IMR-90 (cell line): ENCODE measurements at regions not wholly inside any gene's neighbourhood (a gene's known extent, or its start where the extent isn't known, plus 50 kb on each side); places are given as distances from the start of the nearest gene placed in this dataset.

Experiments used
- ATAC-seq: fragments of 200-7000 bp; cut with Tn5 transposase; 2 replicates; pipeline ENCODE4 v1.9.1; 2020; ENCODE audit warnings: low read depth, mild to moderate bottlenecking, moderate library complexity
- BruUV-seq: library from RNA; stranded (reverse); fragments of 400-500 nt; replicated peaks from 2 replicates; lab custom pipeline; 2021; lab: Mats Ljungman, UMichigan
- CTCF ChIA-PET: fragments of 300-600 bp; formaldehyde crosslinking; extraction: SDS; loops from one replicate; lab custom pipeline; 2021; ENCODE audit warnings: antibody characterized with exemption; lab: Yijun Ruan, JAX
- POLR2A ChIA-PET: fragments of 300-600 bp; sonication (Branson Sonifier 250); formaldehyde crosslinking; loops from one replicate; lab custom pipeline; 2022; ENCODE audit warnings: antibody characterized with exemption; ENCODE audit not compliant: unreplicated experiment; lab: Charles Lee
- DNase-seq: peaks from one replicate; pipeline ENCODE4 v3.0.0; 2013
- H2AFZ ChIP-seq: replicated peaks from 2 replicates; pipeline ENCODE3; 2013; ENCODE audit warnings: low read length, mild to moderate bottlenecking; ENCODE audit not compliant: poor library complexity
- H2AK5ac ChIP-seq: 2 replicates; pipeline ENCODE4 v1.6.1; 2013; ENCODE audit warnings: low read depth, low read length, inconsistent platforms
- H2AK9ac ChIP-seq: replicated peaks from 2 replicates; pipeline ENCODE3; 2013; ENCODE audit warnings: mild to moderate bottlenecking, low read depth, low read length, moderate library complexity; ENCODE audit not compliant: poor library complexity
- H2BK120ac ChIP-seq: 2 replicates; pipeline ENCODE4 v1.6.1; 2013; ENCODE audit warnings: low read depth, low read length, inconsistent platforms
- H2BK15ac ChIP-seq: 3 replicates; pipeline ENCODE4 v1.6.1; 2013; ENCODE audit warnings: low read depth, low read length, inconsistent platforms
- H2BK20ac ChIP-seq: 2 replicates; pipeline ENCODE4 v1.6.1; 2013; ENCODE audit warnings: low read depth, mild to moderate bottlenecking, inconsistent platforms, low read length, moderate library complexity
- H2BK5ac ChIP-seq: 2 replicates; pipeline ENCODE4 v1.6.1; 2013; ENCODE audit warnings: mild to moderate bottlenecking, low read depth, low read length, inconsistent platforms; ENCODE audit not compliant: poor library complexity, severe bottlenecking
- H3K14ac ChIP-seq: replicated peaks from 2 replicates; pipeline ENCODE4 v1.6.1; 2013; ENCODE audit warnings: low read depth, low read length, inconsistent platforms
- H3K18ac ChIP-seq: 2 replicates; pipeline ENCODE4 v1.6.1; 2013; ENCODE audit warnings: low read depth, low read length, control low read depth
- H3K23ac ChIP-seq: 2 replicates; pipeline ENCODE4 v1.6.1; 2013; ENCODE audit warnings: low read depth, low read length, inconsistent platforms
- H3K27ac ChIP-seq: 2 replicates; pipeline ENCODE4 v1.5.1; 2013; ENCODE audit warnings: mild to moderate bottlenecking, control low read depth, low read length; ENCODE audit not compliant: insufficient read depth
- H3K27me3 ChIP-seq: 2 replicates; pipeline ENCODE4 v1.6.1; 2013; ENCODE audit warnings: low read length; ENCODE audit not compliant: control insufficient read depth, insufficient read depth
- H3K36me3 ChIP-seq: 2 replicates; pipeline ENCODE4 v1.6.1; 2013; ENCODE audit warnings: low read length, mixed read lengths; ENCODE audit not compliant: control insufficient read depth, insufficient read depth
- H3K4ac ChIP-seq: 2 replicates; pipeline ENCODE4 v1.6.1; 2013; ENCODE audit warnings: low read depth, low read length, inconsistent platforms
- H3K4me1 ChIP-seq: 2 replicates; pipeline ENCODE4 v1.6.1; 2013; ENCODE audit warnings: low read length, mixed read lengths; ENCODE audit not compliant: control insufficient read depth, insufficient read depth
- H3K4me2 ChIP-seq: 2 replicates; pipeline ENCODE4 v1.6.1; 2013; ENCODE audit warnings: low read depth, mild to moderate bottlenecking, control low read depth, low read length, moderate library complexity
- H3K4me3 ChIP-seq: 2 replicates; pipeline ENCODE4 v1.5.1; 2013; ENCODE audit warnings: low read depth, mild to moderate bottlenecking, control low read depth, low read length, moderate library complexity; ENCODE audit not compliant: insufficient read depth
- H3K56ac ChIP-seq: 2 replicates; pipeline ENCODE4 v1.6.1; 2013; ENCODE audit warnings: low read length, inconsistent platforms; ENCODE audit not compliant: insufficient read depth; ENCODE audit errors: extremely low read depth
- H3K79me1 ChIP-seq, 2 experiments: 2 replicates each; pipeline ENCODE4 v1.6.1; 2013; ENCODE audit warnings: low read length in 2 of 2, inconsistent platforms in 1 of 2, low read depth in 1 of 2
- H3K9ac ChIP-seq: 2 replicates; pipeline ENCODE4 v1.6.1; 2013; ENCODE audit warnings: low read depth, low read length, control low read depth
- H3K9me1 ChIP-seq: 2 replicates; pipeline ENCODE4 v1.6.1; 2013; ENCODE audit warnings: low read length, inconsistent platforms; ENCODE audit not compliant: insufficient read depth
- H3K9me3 ChIP-seq: 2 replicates; pipeline ENCODE4 v1.6.1; 2013; ENCODE audit warnings: low read length; ENCODE audit not compliant: control insufficient read depth, insufficient read depth
- H4K20me1 ChIP-seq: 2 replicates; pipeline ENCODE4 v1.6.1; 2013; ENCODE audit warnings: low read length, inconsistent platforms; ENCODE audit not compliant: insufficient read depth
- H4K5ac ChIP-seq: 2 replicates; pipeline ENCODE4 v1.6.1; 2013; ENCODE audit warnings: mild to moderate bottlenecking, low read depth, low read length, control low read depth
- H4K8ac ChIP-seq, 2 experiments: 2 replicates each; pipeline ENCODE4 v1.6.1; 2013; ENCODE audit warnings: low read depth in 2 of 2, low read length in 2 of 2, control low read depth in 1 of 2, inconsistent platforms in 1 of 2
- H4K91ac ChIP-seq: 2 replicates; pipeline ENCODE4 v1.6.1; 2013; ENCODE audit warnings: low read depth, low read length, inconsistent platforms; ENCODE audit not compliant: insufficient read depth
- CTCF ChIP-seq: conservative IDR thresholded peaks from 2 replicates; pipeline ENCODE4 v1.5.1; 2012; ENCODE audit warnings: mild to moderate bottlenecking, low read depth, low read length, improper control_type of control experiment
- FOS ChIP-seq: fragments of 150-350 bp; IDR thresholded peaks from 2 replicates; pipeline ENCODE4 v1.6.1; 2016; ENCODE audit warnings: low read depth, low read length
- MAZ ChIP-seq: IDR thresholded peaks from 2 replicates; pipeline ENCODE4 v1.6.1; 2012; ENCODE audit warnings: low read depth, mild to moderate bottlenecking, low read length, improper control_type of control experiment, moderate library complexity, borderline replicate concordance
- POLR2A ChIP-seq: IDR thresholded peaks from 2 replicates; pipeline ENCODE4 v1.6.1; 2012; ENCODE audit warnings: mild to moderate bottlenecking, low read depth, low read length
- RAD21 ChIP-seq: IDR thresholded peaks from 2 replicates; pipeline ENCODE4 v1.6.1; 2012; ENCODE audit warnings: low read length, improper control_type of control experiment
- SMC3 ChIP-seq: fragments of 150-350 bp; IDR thresholded peaks from 2 replicates; pipeline ENCODE4 v1.6.1; 2016; ENCODE audit warnings: low read depth, mild to moderate bottlenecking, antibody characterized with exemption, low read length, moderate library complexity
- USF2 ChIP-seq: fragments of 150-350 bp; IDR thresholded peaks from 2 replicates; pipeline ENCODE4 v1.6.1; 2017; ENCODE audit warnings: mild to moderate bottlenecking, antibody characterized with exemption, low read length, low read depth
- WGBS, 2 experiments: methylation state at CpG; one replicate each; pipeline versions ENCODE4 v1.1.5 to v1.1.7; 2013; ENCODE audit warnings: missing lambda C conversion rate in 2 of 2; ENCODE audit not compliant: insufficient read length in 1 of 2; ENCODE audit errors: extremely low coverage in 2 of 2; 5-methylcytosine and 5-hydroxymethylcytosine counted together
- dilution Hi-C: fragments of 300-500 bp; cut with HindIII; formaldehyde crosslinking; loops from one replicate; pipeline ENCODE4 v1.14.3; 2018; ENCODE audit warnings: low sequenced_read_pairs; ENCODE audit not compliant: unreplicated experiment
- in situ Hi-C: fragments of 300-500 bp; cut with MboI; formaldehyde crosslinking; loops from 3 replicates; pipeline ENCODE4 v1.14.3; 2019; ENCODE audit warnings: low sequenced_read_pairs, inconsistent platforms, mixed read lengths
- intact Hi-C: fragments of 100-400 bp; cut with micrococcal nuclease; formaldehyde crosslinking; loops from 2 replicates; pipeline ENCODE4 v1.10.0; 2022

DNA sequence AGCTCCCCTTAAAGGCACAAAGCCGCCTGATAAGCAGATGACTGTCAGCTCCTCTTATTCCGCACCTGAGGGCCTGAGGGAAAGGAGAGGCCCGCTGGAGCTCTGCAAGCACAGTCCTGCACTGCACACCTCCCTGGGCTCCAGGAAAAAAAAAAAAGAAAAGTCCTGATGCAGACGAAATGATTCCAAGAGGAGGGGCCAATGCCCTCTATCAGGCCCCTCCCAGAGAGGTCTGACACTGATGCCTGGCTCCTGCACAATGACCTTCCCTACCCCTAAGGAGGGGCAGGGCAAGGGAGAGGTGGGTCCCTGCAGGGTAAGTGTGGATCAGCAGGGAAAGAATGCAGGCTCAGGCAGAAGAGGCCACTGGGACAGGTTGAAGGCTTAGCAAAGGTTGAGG lies 572.7 kb downstream of the SOX6 start:
- H3K9me3 ChIP-seq, result no peaks in the 10 kb centered on the region
- peaks cover 6% of the 10 kb centered on the region; the same call in 1 of the 2 replicates for H3K9me1 ChIP-seq
- ATAC-seq (no peak), DNase-seq (no peak)
- WGBS, 2 experiments, result no CpG with 5 or more reads among the region's 4 CpGs
- H3K4me2 ChIP-seq, result no peak overlapping the region
- no peaks in the 10 kb centered on the region; the same call in 1 of the 2 replicates for H3K27me3 ChIP-seq
- H3K23ac ChIP-seq, result no peak overlapping the region
- no peak overlapping the region for H2AFZ ChIP-seq
- no peak overlapping the region for H3K56ac ChIP-seq
- ChIA-PET CTCF (no interaction called here), POLR2A (no interaction called here)
- no peak overlapping the region for H3K4ac ChIP-seq
- no peak overlapping the region for H4K8ac ChIP-seq
- H3K79me1 ChIP-seq, result no peaks in the 10 kb centered on the region
- no peak overlapping the region for H4K5ac ChIP-seq
- H2BK20ac ChIP-seq, result no peak overlapping the region
- no peak overlapping the region for H3K14ac ChIP-seq
- BruUV-seq, result no TSS peak
- H3K9ac ChIP-seq, result no peak overlapping the region
- H3K4me3 ChIP-seq, result no peak overlapping the region
- no peak overlapping the region for H2BK5ac ChIP-seq
- H3K18ac ChIP-seq, result no peak overlapping the region
- no peak overlapping the region for H3K27ac ChIP-seq
- intact Hi-C loops (no loop called here), dilution Hi-C loops (no loop called here), in situ Hi-C loops (no loop called here)
- no peaks in the 10 kb centered on the region for H3K36me3 ChIP-seq
- no peak overlapping the region for H2AK9ac ChIP-seq
- TF ChIP-seq USF2, result no peak
- TF ChIP-seq CTCF, result no peak
- no peak for TF ChIP-seq POLR2A
- no peak for TF ChIP-seq MAZ
- no peak for TF ChIP-seq SMC3
- no peak for TF ChIP-seq FOS
- no peak for TF ChIP-seq RAD21
- no peak overlapping the region for H2BK120ac ChIP-seq
- H2AK5ac ChIP-seq, result no peak overlapping the region
- H3K4me1 ChIP-seq, result peaks cover 3% of the 10 kb centered on the region; the same call in 1 of the 2 replicates
- no peak overlapping the region for H4K91ac ChIP-seq
- no peak overlapping the region for H2BK15ac ChIP-seq
- no peaks in the 10 kb centered on the region for H4K20me1 ChIP-seq
